Stimulated activated naive B cell treated with anti-CD40 and anti-IgM and Interleukin-4, amounts not matched to agents 10 μg/mL and 1 μg/mL and 100 μg/mL, for 72 hours (primary cell): ENCODE measurements at regions not wholly inside any gene's neighbourhood (a gene's known extent, or its start where the extent isn't known, plus 50 kb on each side); places are given as distances from the start of the nearest gene placed in this dataset.
"Not testable (repeated sequence)": the region's sequence is repeated elsewhere in the genome, so short reads cannot be mapped to it uniquely, and the experiment has no call there.

Source experiments
- ATAC-seq, 2 donors: fragments of 150-1000 bp; cut with Tn5 transposase; replicated peaks; 2 replicates each; pipeline ENCODE4 v1.10.0; 2021; ENCODE audit warnings: moderate library complexity in 1 of 2
- DNase-seq: peaks from one replicate; pipeline ENCODE4 v3.0.0; 2021
- H3K27ac Mint-ChIP-seq: one replicate; pipeline ENCODE4 v1.8.0; 2022; ENCODE audit warnings: mild to moderate bottlenecking, mixed read lengths
- H3K27me3 Mint-ChIP-seq, 2 donors: one replicate each; pipeline ENCODE4 v1.8.0; 2022; ENCODE audit warnings: mixed read lengths in 2 of 2
- H3K36me3 Mint-ChIP-seq, 2 donors: one replicate each; pipeline ENCODE4 v1.8.0; 2022; ENCODE audit warnings: mixed read lengths in 2 of 2, mild to moderate bottlenecking in 1 of 2
- H3K4me1 Mint-ChIP-seq, 2 donors: one replicate each; pipeline ENCODE4 v1.8.0; 2022; ENCODE audit warnings: mixed read lengths in 2 of 2, mild to moderate bottlenecking in 1 of 2
- H3K4me3 Mint-ChIP-seq, 2 donors: one replicate each; pipeline ENCODE4 v1.8.0; 2022; ENCODE audit warnings: mild to moderate bottlenecking in 2 of 2, mixed read lengths in 2 of 2, moderate library complexity in 1 of 2
- H3K9me3 Mint-ChIP-seq, 2 donors: one replicate each; pipeline ENCODE4 v1.8.0; 2022; ENCODE audit warnings: mixed read lengths in 2 of 2, mild to moderate bottlenecking in 1 of 2

DNA sequence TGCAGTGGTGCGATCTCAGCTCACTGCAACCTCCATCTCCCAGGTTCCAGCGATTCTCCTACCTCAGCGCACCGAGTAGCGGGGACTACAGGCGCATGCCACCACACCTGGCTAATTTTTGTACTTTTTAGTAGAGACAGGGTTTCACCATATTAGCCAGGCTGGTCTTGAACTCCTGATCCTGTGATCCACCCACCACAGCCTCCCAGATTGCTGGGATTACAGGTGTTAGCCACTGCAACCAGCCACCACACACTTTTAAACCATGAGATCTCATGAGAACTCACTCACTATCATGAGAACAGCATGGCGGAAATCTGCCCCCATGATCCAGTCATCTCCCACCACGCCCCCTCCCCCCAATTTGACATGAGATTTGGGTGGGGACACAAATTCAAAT, 636.9 kb downstream of the MCTP2 start:
- DNase-seq, H3K4me1 Mint-ChIP-seq, H3K4me3 Mint-ChIP-seq, H3K27me3 Mint-ChIP-seq, H3K36me3 Mint-ChIP-seq, ATAC-seq, H3K27ac Mint-ChIP-seq: not testable (repeated sequence)
- H3K9me3 Mint-ChIP-seq = peaks cover 4 to 13% of the 10 kb centered on the region in 2 donors

GRCh38 chr15:94875550-94875949, 644.2 kb downstream of the MCTP2 start:
- Mint-ChIP-seq H3K4me1 (no peaks in the 10 kb centered on the region), H3K27ac (no peak overlapping the region)

DNA sequence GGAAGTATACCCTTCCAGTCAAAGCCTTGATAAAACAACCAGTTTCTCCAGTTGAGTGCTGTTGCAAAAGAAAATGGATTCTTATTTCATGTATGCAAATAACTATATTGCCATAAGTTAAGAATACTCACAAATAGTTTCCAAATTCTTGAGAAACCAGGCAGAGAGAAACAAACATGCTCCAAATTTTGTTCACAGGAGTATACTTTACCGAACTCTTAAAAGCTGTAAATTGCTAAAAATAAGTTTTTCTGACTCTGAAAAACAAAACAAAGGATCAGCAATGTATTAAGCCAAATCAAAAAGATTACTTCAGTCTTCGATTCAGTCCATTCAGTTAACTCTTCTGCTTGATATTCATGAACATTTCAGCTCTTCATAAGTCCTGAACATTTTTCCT, 646.5 kb downstream of the MCTP2 start:
- H3K9me3 Mint-ChIP-seq = peaks cover 0 to 3% of the 10 kb centered on the region in 2 donors
- no peak for ATAC-seq
- no peaks in the 10 kb centered on the region for H3K27me3 Mint-ChIP-seq
- no peaks in the 10 kb centered on the region for H3K36me3 Mint-ChIP-seq
- no peak overlapping the region for H3K4me3 Mint-ChIP-seq
- no peak for DNase-seq
- no peaks in the 10 kb centered on the region for H3K4me1 Mint-ChIP-seq
- no peak overlapping the region for H3K27ac Mint-ChIP-seq

More at GRCh38 chr15:94875550-94875949, 644.2 kb downstream of the MCTP2 start:
- Mint-ChIP-seq H3K27me3 (no peaks in the 10 kb centered on the region), H3K9me3 (peaks cover 2 to 3% of the 10 kb centered on the region in 2 donors), H3K4me3 (no peak overlapping the region), H3K36me3 (no peaks in the 10 kb centered on the region)
- ATAC-seq (no peak), DNase-seq (no peak)

GRCh38 chr15:94882071-94882712, 650.8 kb downstream of the MCTP2 start:
- Mint-ChIP-seq H3K9me3 (peaks cover 7 to 8% of the 10 kb centered on the region in 2 donors), H3K4me1 (no peaks in the 10 kb centered on the region), H3K27me3 (no peaks in the 10 kb centered on the region), H3K4me3 (no peak overlapping the region), H3K36me3 (no peaks in the 10 kb centered on the region), H3K27ac (no peak overlapping the region)
- no peak for ATAC-seq
- DNase-seq = no peak

GRCh38 chr15:94887391-94887790, 656.0 kb downstream of the MCTP2 start:
- ATAC-seq (no peak), DNase-seq (no peak)
- Mint-ChIP-seq H3K36me3 (no peaks in the 10 kb centered on the region), H3K4me1 (no peaks in the 10 kb centered on the region), H3K4me3 (no peak overlapping the region), H3K27me3 (no peaks in the 10 kb centered on the region), H3K9me3 (peaks cover 6 to 7% of the 10 kb centered on the region in 2 donors), H3K27ac (no peak overlapping the region)

DNA sequence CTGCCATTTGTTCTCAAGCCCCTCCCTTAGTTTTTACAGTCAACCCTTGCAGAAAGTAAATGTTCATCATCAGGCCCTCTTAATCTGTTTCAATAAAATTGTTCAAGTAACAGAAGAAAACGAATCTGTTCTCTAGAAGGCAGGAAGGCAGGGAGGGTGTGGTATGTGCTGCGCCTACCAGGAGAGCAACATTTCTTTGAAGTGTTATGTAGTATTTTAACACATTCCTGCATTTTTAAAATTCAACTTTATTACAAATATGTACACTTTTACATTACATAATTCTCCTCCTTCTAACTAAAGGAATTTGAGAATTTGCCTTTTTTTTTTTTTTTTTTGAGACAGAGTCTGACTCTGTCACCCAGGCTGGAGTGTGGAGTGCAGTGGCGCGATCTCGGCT, 657.8 kb downstream of the MCTP2 start:
- Mint-ChIP-seq H3K27ac (no peak overlapping the region), H3K9me3 (peaks cover 2 to 7% of the 10 kb centered on the region in 2 donors), H3K27me3 (no peaks in the 10 kb centered on the region), H3K4me3 (no peak overlapping the region), H3K4me1 (no peaks in the 10 kb centered on the region), H3K36me3 (no peaks in the 10 kb centered on the region)
- no peak for ATAC-seq
- DNase-seq = no peak

- DNase-seq = no peak
- Mint-ChIP-seq H3K9me3 (peaks cover 3 to 5% of the 10 kb centered on the region in 2 donors), H3K4me1 (no peaks in the 10 kb centered on the region)
These were observed 661.7 kb downstream of the MCTP2 start for GRCh38 chr15:94893091-94893490.

DNA sequence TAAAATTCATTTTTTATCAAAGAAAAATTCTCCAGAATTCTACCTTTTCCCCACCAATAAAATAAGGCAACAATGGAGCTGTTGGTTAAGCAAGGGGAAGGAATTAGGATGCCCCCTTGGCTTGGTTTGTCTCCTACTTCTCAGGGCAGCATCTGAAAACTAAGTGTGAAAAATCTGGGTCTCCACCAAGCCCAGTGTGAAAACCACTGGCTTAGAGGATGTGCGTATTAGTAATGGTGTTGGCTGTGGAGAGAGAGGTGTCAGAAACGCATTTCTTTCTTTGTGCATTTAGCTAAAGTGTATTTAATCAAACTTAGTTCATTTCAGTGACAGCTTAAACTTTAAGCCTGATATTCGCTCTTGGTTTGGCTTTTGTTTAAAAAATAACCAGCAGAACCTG, 662.7 kb downstream of the MCTP2 start:
- H3K27me3 Mint-ChIP-seq = no peaks in the 10 kb centered on the region
- ATAC-seq = no peak
- no peak for DNase-seq

More at GRCh38 chr15:94893091-94893490, 661.7 kb downstream of the MCTP2 start:
- Mint-ChIP-seq H3K27me3 (no peaks in the 10 kb centered on the region), H3K27ac (no peak overlapping the region), H3K4me3 (no peak overlapping the region), H3K36me3 (no peaks in the 10 kb centered on the region)
- no peak for ATAC-seq

DNA sequence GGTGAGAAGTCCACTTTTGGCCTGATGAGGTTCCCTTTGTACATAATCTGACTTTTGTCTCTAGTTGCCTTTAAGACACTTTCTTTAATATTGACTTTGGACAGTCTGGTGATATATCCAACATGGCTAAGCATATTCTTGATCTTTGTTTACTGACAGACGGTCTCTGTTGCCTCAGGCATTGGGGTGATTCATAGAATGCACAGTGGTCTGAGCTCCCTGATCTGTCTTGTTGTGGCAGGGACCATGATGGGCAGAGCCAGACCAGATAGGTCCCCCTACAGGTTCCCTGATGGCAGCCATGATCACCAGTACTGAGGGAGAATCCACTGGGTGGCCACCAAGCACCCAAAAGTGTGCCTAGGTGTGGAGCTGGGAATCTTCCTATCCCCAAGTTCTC, 678.1 kb downstream of the MCTP2 start:
- Mint-ChIP-seq H3K27me3 (no peaks in the 10 kb centered on the region), H3K36me3 (no peaks in the 10 kb centered on the region), H3K9me3 (peaks cover 8 to 10% of the 10 kb centered on the region in 2 donors), H3K27ac (no peak overlapping the region), H3K4me3 (no peak overlapping the region), H3K4me1 (no peaks in the 10 kb centered on the region)
- ATAC-seq (no peak), DNase-seq (no peak)

More for the DNA sequence above, 662.7 kb downstream of the MCTP2 start:
- Mint-ChIP-seq H3K9me3 (peaks cover 3 to 5% of the 10 kb centered on the region in 2 donors), H3K4me1 (no peaks in the 10 kb centered on the region), H3K36me3 (no peaks in the 10 kb centered on the region), H3K27ac (no peak overlapping the region), H3K4me3 (no peak overlapping the region)

- ATAC-seq (no peak), DNase-seq (no peak)
- Mint-ChIP-seq H3K4me1 (no peaks in the 10 kb centered on the region), H3K4me3 (no peak overlapping the region), H3K36me3 (no peaks in the 10 kb centered on the region), H3K27ac (no peak overlapping the region), H3K9me3 (peaks cover 8 to 10% of the 10 kb centered on the region in 2 donors), H3K27me3 (no peaks in the 10 kb centered on the region)
These were observed 678.8 kb downstream of the MCTP2 start for GRCh38 chr15:94910166-94910565.

DNA sequence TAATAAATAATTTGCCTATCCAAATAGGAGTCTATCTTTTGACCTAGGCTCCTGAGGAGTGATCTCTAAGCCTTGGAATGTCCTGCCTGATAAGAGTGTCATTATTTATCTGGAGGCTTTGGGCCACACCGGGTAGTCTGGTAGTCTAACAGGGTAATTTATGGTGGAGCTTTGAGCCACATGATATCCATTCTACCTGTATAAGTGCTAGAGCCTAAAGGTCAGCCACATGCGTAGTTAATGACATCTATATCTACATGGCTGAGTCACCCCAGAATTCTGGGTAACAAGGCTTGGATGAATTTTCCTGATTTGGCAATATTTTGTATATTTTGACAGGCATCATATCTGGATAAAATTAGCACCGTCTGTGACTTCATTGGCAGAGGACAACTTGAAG, 681.4 kb downstream of the MCTP2 start:
- peaks cover 5% of the 10 kb centered on the region in 2 donors for H3K9me3 Mint-ChIP-seq
- no peak overlapping the region for H3K27ac Mint-ChIP-seq
- H3K4me1 Mint-ChIP-seq = no peaks in the 10 kb centered on the region
- H3K36me3 Mint-ChIP-seq = no peaks in the 10 kb centered on the region
- no peak for ATAC-seq
- H3K27me3 Mint-ChIP-seq = no peaks in the 10 kb centered on the region
- DNase-seq = no peak
- H3K4me3 Mint-ChIP-seq = no peak overlapping the region

DNA sequence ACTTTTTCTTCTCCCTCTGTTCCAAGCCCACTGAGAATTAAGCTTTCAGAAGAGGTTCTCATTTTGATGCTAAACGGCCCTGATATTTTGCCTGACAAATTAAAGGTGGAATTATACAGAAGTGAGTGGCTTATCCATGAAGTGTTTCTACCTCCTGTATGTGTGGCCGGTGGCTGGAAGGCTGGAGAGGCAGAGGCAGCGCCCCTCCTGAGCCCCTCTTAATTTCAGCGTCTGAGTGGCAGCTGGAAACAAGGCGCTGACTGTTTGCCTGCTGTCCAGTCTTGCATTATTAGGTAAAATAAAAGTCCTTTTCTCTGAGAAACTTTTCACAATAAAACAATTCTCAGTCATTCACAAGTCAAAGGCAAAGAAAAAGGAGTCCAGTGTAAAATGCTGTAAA, 685.7 kb downstream of the MCTP2 start:
- DNase-seq (no peak), ATAC-seq (no peak)
- Mint-ChIP-seq H3K27me3 (no peaks in the 10 kb centered on the region), H3K4me3 (no peak overlapping the region), H3K9me3 (peaks cover 0 to 2% of the 10 kb centered on the region in 2 donors), H3K4me1 (no peaks in the 10 kb centered on the region), H3K27ac (no peak overlapping the region), H3K36me3 (no peaks in the 10 kb centered on the region)

DNA sequence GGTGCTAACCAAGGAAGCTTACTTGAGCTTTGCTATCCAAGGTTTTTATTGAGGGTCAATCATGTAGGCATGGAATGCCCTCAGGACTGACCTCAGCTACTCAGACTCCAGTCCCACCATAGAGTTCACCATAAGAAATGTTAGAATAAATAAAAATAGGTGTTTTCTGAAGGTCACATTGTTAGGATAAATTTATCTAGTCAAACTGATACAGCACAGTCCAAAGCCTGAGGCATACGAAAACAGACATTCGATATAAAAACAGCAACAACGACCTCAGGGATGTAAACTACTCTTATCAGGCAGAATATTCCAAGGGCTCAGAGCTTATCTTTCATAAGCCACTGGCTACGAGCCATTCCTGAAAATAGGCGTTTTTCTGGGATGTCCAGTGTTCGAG, 690.6 kb downstream of the MCTP2 start:
- no peaks in the 10 kb centered on the region for H3K36me3 Mint-ChIP-seq
- H3K27ac Mint-ChIP-seq = no peak overlapping the region
- no peaks in the 10 kb centered on the region for H3K4me1 Mint-ChIP-seq
- no peak for DNase-seq
- no peak overlapping the region for H3K4me3 Mint-ChIP-seq
- H3K27me3 Mint-ChIP-seq = no peaks in the 10 kb centered on the region
- ATAC-seq = no peak
- peaks cover 0 to 2% of the 10 kb centered on the region in 2 donors for H3K9me3 Mint-ChIP-seq

DNA sequence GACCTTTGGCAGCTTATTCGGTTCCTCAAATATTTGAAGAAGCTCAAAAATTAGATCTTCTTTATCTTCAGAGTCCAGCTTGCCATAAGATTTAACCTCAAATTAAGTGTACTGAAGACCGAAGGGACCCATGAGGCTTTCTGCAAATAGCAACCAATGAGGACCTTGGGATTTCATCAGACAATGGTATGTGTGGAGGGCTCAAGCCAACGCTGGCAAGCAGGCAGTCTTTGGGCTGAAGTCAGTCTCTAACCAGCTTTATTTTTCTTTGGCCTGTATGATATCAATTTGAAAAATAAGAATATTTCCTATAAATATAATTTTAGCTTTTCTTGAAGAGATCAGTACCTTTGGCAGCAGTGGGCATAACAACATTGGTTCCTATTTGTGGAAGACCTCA, 692.7 kb downstream of the MCTP2 start:
- no peak overlapping the region for H3K27ac Mint-ChIP-seq
- no peak overlapping the region for H3K4me3 Mint-ChIP-seq

DNA sequence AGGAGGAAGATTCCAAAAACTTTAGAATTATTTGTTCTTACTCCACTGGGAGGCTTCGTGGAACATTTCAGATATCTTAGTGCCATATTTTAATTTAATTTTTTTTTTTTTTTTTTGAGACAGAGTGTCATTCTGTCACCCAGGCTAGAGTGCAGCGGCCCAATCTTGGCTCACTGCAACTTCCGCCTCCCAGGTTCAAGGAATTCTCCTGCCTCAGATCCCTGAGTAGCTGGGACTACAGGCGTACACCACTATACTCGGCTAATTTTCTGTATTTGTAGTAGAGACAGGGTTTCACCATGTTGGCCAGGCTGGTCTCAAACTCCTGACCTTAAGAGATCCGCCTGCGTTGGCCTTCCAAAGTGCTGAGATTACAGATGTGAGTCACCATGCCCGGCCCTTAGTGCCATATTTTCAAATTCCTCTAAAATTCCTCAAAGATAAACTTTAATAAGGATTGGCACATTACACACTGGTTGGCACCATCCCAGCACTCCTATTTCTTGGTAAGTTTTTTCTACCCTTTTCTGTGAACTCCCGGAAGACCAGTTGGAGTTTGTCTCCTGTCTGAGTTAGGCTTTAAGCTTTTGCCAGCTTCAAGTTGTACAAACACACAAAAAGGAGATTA, 693.7 kb downstream of the MCTP2 start:
- peaks cover 0 to 2% of the 10 kb centered on the region in 2 donors for H3K9me3 Mint-ChIP-seq
- no peaks in the 10 kb centered on the region for H3K27me3 Mint-ChIP-seq
- ATAC-seq (no peak), DNase-seq (no peak)
- no peaks in the 10 kb centered on the region for H3K36me3 Mint-ChIP-seq
- no peaks in the 10 kb centered on the region for H3K4me1 Mint-ChIP-seq
- H3K27ac Mint-ChIP-seq = no peak overlapping the region
- H3K4me3 Mint-ChIP-seq = no peak overlapping the region

More for the DNA sequence above, 692.7 kb downstream of the MCTP2 start:
- no peak for ATAC-seq
- H3K36me3 Mint-ChIP-seq = no peaks in the 10 kb centered on the region
- H3K9me3 Mint-ChIP-seq = peaks cover 0 to 2% of the 10 kb centered on the region in 2 donors
- no peak for DNase-seq
- H3K4me1 Mint-ChIP-seq = no peaks in the 10 kb centered on the region
- H3K27me3 Mint-ChIP-seq = no peaks in the 10 kb centered on the region
